Breast epithelium (tissue), 4 donors: ENCODE measurements at regions not wholly inside any gene's neighbourhood (a gene's known extent, or its start where the extent isn't known, plus 50 kb on each side); places are given as distances from the start of the nearest gene placed in this dataset.

ENCODE experiments used
- DNase-seq, 2 donors: peaks; one replicate each; pipeline ENCODE4 v3.0.0-alpha.2; 2019; ENCODE audit warnings: low spot score in 2 of 2
- H3K27ac ChIP-seq, 2 donors: fragments of 200-600 bp; sonication (generic) in 1 of 2; one replicate each; pipeline ENCODE4 v1.5.1; 2016 to 2019; ENCODE audit warnings: mild to moderate bottlenecking in 1 of 2
- H3K27me3 ChIP-seq, 2 donors: fragments of 200-600 bp; sonication (generic) in 1 of 2; one replicate each; pipeline versions ENCODE4 v1.5.1 to v1.6.0; 2017 to 2019; ENCODE audit warnings: control low read depth in 1 of 2, mild to moderate bottlenecking in 1 of 2
- H3K36me3 ChIP-seq: fragments of 200-600 bp; one replicate; pipeline ENCODE4 v1.5.1; 2019
- H3K4me1 ChIP-seq, 2 donors: fragments of 200-600 bp; sonication (generic); one replicate each; pipeline ENCODE4 v1.5.1; 2016 to 2019; ENCODE audit warnings: control low read depth in 1 of 2
- H3K4me3 ChIP-seq, 3 donors: fragments of 200-600 bp; sonication (generic); 1 replicate in 2 of 3; 2 replicates in 1 of 3; pipeline ENCODE4 v1.5.1; 2016 to 2019; ENCODE audit warnings: mild to moderate bottlenecking in 3 of 3, moderate library complexity in 2 of 3
- H3K9me3 ChIP-seq, 2 donors: fragments of 200-600 bp; sonication (generic) in 1 of 2; one replicate each; pipeline ENCODE4 v1.5.1; 2016 to 2019; ENCODE audit warnings: control low read depth in 1 of 2
- CTCF ChIP-seq, 3 donors: fragments of 450-650 bp; IDR thresholded peaks; one replicate each; pipeline ENCODE4 v1.5.1; 2016 to 2017; ENCODE audit warnings: antibody characterized with exemption in 3 of 3, mild to moderate bottlenecking in 3 of 3, moderate library complexity in 3 of 3
- POLR2A ChIP-seq: fragments of 450-650 bp; IDR thresholded peaks from one replicate; pipeline ENCODE4 v1.6.1; 2016; ENCODE audit warnings: antibody characterized with exemption, mild to moderate bottlenecking, moderate library complexity
- POLR2AphosphoS5 ChIP-seq, 3 donors: sonication (generic); formaldehyde crosslinking; IDR thresholded peaks; one replicate each; pipeline ENCODE4 v1.6.1; 2017; ENCODE audit warnings: antibody characterized with exemption in 3 of 3
- intact Hi-C: fragments of 100-400 bp; cut with DNase I; formaldehyde crosslinking; loops from one replicate; pipeline ENCODE4 v1.15.1; 2023; ENCODE audit warnings: low total_unique reads

- TF ChIP-seq CTCF (IDR thresholded peaks at IDR 0.05): no peak
- no peak for TF ChIP-seq POLR2A
- TF ChIP-seq POLR2AphosphoS5 (IDR thresholded peaks at IDR 0.05): no peak
- peaks cover 3 to 16% of the 10 kb centered on the region in 2 donors for H3K4me1 ChIP-seq
- no peak overlapping the region for H3K27ac ChIP-seq
- H3K27me3 ChIP-seq: no peaks in the 10 kb centered on the region
- DNase-seq: no peak
- intact Hi-C loops: no loop called here
- no peaks in the 10 kb centered on the region for H3K36me3 ChIP-seq
- H3K4me3 ChIP-seq: no peak overlapping the region
- H3K9me3 ChIP-seq: no peaks in the 10 kb centered on the region
These were observed 101.1 kb downstream of the ZFP36L2 start for GRCh38 chr2:43125090-43125998.

- no peak overlapping the region for H3K27ac ChIP-seq
- no peaks in the 10 kb centered on the region for H3K27me3 ChIP-seq
- DNase-seq: no peak
- peaks cover 0 to 9% of the 10 kb centered on the region in 2 donors for H3K4me1 ChIP-seq
- H3K36me3 ChIP-seq: no peaks in the 10 kb centered on the region
- H3K9me3 ChIP-seq: peaks cover 0 to under 1% of the 10 kb centered on the region in 2 donors
- no peak for TF ChIP-seq CTCF (IDR thresholded peaks at IDR 0.05)
- H3K4me3 ChIP-seq: no peak overlapping the region
- intact Hi-C loops: no loop called here
These were observed 101.7 kb downstream of the ZFP36L2 start for GRCh38 chr2:43124687-43125057.

- Histone ChIP-seq H3K4me1 (peaks cover 0 to 4% of the 10 kb centered on the region in 2 donors), H3K36me3 (no peaks in the 10 kb centered on the region), H3K9me3 (peaks cover 0 to 6% of the 10 kb centered on the region in 2 donors), H3K27ac (no peak overlapping the region), H3K27me3 (no peaks in the 10 kb centered on the region), H3K4me3 (no peak overlapping the region)
- intact Hi-C loops: no loop called here
- TF ChIP-seq POLR2A: no peak
- TF ChIP-seq CTCF (IDR thresholded peaks at IDR 0.05): no peak
- TF ChIP-seq POLR2AphosphoS5 (IDR thresholded peaks at IDR 0.05): no peak
- DNase-seq: no peak
These were observed 102.3 kb downstream of the ZFP36L2 start for GRCh38 chr2:43123981-43124686.

- H3K4me3 ChIP-seq: no peak overlapping the region
- no peak for TF ChIP-seq POLR2AphosphoS5 (IDR thresholded peaks at IDR 0.05)
- no peak for TF ChIP-seq CTCF (IDR thresholded peaks at IDR 0.05)
- TF ChIP-seq POLR2A: no peak
- H3K27ac ChIP-seq: no peak overlapping the region
- DNase-seq: no peak
- H3K9me3 ChIP-seq: peaks cover 0 to 10% of the 10 kb centered on the region in 2 donors
- H3K27me3 ChIP-seq: no peaks in the 10 kb centered on the region
- intact Hi-C loops: no loop called here
- H3K36me3 ChIP-seq: no peaks in the 10 kb centered on the region
- peaks cover 0 to 4% of the 10 kb centered on the region in 2 donors for H3K4me1 ChIP-seq
These were observed 102.9 kb downstream of the ZFP36L2 start for GRCh38 chr2:43123486-43123885.

- TF ChIP-seq CTCF (IDR thresholded peaks at IDR 0.05) (no peak), POLR2AphosphoS5 (IDR thresholded peaks at IDR 0.05) (no peak), POLR2A (no peak)
- DNase-seq: no peak
- H3K27ac ChIP-seq: peak overlapping the region in 1 of 2 donors; percentile 38
These were observed 103.4 kb downstream of the ZFP36L2 start for GRCh38 chr2:43123028-43123427.

More at GRCh38 chr2:43123028-43123427, 103.4 kb downstream of the ZFP36L2 start:
- H3K4me1 ChIP-seq: peaks cover 0 to 4% of the 10 kb centered on the region in 2 donors
- no peaks in the 10 kb centered on the region for H3K36me3 ChIP-seq
- H3K9me3 ChIP-seq: peaks cover 0 to 10% of the 10 kb centered on the region in 2 donors
- no peaks in the 10 kb centered on the region for H3K27me3 ChIP-seq
- H3K4me3 ChIP-seq: no peak overlapping the region
- intact Hi-C loops: no loop called here
